ENCODE measurements at regions not wholly inside any gene's neighbourhood (a gene's known extent, or its start where the extent isn't known, plus 50 kb on each side); places are given as distances from the start of the nearest gene placed in this dataset.

DNA sequence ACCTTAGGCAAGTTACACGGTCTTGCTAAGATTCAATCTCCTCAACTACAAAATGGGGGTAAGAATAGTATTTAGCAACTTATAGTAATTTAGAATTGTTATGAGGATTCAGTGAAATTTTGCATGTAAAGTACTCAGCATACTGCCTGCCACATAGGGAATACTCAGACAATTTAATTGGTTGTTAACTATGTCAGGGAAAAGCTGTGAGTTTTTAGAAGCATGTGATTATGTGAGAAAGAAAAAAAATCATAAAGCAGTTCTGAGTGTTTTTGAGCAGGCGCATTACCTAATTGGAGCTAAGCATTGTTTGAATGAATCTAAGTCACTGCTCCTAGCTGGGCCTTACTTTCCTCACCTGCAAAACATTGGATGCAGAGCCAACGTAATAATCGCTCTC lies 287.3 kb upstream of the MTNR1B start (continued):
- TF ChIP-seq, protein P1, sequence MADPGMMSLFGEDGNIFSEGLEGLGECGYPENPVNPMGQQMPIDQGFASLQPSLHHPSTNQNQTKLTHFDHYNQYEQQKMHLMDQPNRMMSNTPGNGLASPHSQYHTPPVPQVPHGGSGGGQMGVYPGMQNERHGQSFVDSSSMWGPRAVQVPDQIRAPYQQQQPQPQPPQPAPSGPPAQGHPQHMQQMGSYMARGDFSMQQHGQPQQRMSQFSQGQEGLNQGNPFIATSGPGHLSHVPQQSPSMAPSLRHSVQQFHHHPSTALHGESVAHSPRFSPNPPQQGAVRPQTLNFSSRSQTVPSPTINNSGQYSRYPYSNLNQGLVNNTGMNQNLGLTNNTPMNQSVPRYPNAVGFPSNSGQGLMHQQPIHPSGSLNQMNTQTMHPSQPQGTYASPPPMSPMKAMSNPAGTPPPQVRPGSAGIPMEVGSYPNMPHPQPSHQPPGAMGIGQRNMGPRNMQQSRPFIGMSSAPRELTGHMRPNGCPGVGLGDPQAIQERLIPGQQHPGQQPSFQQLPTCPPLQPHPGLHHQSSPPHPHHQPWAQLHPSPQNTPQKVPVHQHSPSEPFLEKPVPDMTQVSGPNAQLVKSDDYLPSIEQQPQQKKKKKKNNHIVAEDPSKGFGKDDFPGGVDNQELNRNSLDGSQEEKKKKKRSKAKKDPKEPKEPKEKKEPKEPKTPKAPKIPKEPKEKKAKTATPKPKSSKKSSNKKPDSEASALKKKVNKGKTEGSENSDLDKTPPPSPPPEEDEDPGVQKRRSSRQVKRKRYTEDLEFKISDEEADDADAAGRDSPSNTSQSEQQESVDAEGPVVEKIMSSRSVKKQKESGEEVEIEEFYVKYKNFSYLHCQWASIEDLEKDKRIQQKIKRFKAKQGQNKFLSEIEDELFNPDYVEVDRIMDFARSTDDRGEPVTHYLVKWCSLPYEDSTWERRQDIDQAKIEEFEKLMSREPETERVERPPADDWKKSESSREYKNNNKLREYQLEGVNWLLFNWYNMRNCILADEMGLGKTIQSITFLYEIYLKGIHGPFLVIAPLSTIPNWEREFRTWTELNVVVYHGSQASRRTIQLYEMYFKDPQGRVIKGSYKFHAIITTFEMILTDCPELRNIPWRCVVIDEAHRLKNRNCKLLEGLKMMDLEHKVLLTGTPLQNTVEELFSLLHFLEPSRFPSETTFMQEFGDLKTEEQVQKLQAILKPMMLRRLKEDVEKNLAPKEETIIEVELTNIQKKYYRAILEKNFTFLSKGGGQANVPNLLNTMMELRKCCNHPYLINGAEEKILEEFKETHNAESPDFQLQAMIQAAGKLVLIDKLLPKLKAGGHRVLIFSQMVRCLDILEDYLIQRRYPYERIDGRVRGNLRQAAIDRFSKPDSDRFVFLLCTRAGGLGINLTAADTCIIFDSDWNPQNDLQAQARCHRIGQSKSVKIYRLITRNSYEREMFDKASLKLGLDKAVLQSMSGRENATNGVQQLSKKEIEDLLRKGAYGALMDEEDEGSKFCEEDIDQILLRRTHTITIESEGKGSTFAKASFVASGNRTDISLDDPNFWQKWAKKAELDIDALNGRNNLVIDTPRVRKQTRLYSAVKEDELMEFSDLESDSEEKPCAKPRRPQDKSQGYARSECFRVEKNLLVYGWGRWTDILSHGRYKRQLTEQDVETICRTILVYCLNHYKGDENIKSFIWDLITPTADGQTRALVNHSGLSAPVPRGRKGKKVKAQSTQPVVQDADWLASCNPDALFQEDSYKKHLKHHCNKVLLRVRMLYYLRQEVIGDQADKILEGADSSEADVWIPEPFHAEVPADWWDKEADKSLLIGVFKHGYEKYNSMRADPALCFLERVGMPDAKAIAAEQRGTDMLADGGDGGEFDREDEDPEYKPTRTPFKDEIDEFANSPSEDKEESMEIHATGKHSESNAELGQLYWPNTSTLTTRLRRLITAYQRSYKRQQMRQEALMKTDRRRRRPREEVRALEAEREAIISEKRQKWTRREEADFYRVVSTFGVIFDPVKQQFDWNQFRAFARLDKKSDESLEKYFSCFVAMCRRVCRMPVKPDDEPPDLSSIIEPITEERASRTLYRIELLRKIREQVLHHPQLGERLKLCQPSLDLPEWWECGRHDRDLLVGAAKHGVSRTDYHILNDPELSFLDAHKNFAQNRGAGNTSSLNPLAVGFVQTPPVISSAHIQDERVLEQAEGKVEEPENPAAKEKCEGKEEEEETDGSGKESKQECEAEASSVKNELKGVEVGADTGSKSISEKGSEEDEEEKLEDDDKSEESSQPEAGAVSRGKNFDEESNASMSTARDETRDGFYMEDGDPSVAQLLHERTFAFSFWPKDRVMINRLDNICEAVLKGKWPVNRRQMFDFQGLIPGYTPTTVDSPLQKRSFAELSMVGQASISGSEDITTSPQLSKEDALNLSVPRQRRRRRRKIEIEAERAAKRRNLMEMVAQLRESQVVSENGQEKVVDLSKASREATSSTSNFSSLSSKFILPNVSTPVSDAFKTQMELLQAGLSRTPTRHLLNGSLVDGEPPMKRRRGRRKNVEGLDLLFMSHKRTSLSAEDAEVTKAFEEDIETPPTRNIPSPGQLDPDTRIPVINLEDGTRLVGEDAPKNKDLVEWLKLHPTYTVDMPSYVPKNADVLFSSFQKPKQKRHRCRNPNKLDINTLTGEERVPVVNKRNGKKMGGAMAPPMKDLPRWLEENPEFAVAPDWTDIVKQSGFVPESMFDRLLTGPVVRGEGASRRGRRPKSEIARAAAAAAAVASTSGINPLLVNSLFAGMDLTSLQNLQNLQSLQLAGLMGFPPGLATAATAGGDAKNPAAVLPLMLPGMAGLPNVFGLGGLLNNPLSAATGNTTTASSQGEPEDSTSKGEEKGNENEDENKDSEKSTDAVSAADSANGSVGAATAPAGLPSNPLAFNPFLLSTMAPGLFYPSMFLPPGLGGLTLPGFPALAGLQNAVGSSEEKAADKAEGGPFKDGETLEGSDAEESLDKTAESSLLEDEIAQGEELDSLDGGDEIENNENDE (IDR thresholded peaks at IDR 0.05; ENCODE audit: insufficient replicate concordance, low read length): no peak
